NOMO-1 treated with dmso at 0.1 percent for 144 hours (cell line): ENCODE measurements at regions not wholly inside any gene's neighbourhood (a gene's known extent, or its start where the extent isn't known, plus 50 kb on each side); places are given as distances from the start of the nearest gene placed in this dataset.
"Not testable (repeated sequence)": the region's sequence is repeated elsewhere in the genome, so short reads cannot be mapped to it uniquely, and the experiment has no call there.

Experiments
- DNase-seq: peaks from one replicate; lab custom pipeline; 2025; ENCODE audit not compliant: unreplicated experiment; lab: John Stamatoyannopoulos, UW

DNA sequence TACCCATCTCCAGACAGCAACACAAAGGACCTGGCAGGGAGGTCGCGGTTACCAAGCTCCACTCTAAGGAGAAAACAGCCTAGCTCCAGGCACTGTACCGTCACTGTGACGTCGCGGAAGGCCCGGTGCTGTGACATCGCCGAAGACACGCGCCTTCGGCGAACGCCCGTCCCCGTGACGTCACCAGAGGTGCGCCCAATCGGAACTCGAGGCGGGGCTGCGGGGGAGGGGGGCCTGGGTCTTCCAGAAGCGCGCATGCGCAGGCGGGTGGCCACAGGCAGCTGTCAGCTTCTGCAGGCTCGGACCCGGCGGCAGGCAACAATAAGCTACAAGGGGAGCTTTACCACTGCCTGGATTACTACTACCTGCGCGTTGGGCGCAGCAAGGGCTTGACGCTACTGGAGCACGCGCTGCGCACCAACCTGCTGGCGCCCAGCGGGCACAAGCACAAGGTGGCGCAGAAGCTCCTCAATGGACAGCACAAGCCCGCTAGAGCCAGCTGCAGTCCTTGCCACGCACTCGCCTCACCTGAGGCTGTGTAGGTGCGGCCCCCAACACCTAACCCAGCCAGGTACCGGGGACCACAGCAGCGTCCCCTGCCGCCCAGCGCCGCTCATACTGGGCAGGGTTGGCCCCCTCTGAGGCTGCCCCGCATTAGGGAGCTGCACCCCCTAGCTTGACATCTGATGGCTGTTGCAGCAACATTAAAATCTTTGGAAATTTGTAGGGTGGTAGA is 208.4 kb downstream of the TPST1 start:
- DNase-seq, result no peak

- no peak for DNase-seq
These were observed 210.6 kb downstream of the TPST1 start for GRCh38 chr7:66415659-66416265.

DNA sequence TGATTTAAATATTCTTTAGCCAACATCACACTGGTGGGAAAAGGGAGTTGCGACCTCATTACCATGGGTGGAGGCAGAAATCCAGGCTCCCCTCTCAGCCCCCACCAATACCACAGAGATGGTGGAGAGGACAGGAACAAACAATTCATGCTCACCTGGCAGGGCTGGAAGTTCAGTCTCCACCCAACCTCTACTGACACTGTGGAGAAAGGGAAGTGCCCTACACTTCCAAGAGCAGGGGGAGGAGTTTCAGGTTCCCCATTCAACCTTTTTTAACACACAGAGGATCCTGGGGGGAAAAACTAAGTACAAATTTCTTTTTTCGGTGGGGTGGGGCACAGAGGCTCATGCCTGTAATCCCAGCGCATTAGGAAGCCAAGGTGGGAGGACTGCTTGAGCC is 210.1 kb upstream of the KCTD7 start:
- DNase-seq, result no peak

GRCh38 chr7:66419210-66419609 is 209.5 kb upstream of the KCTD7 start:
- no peak for DNase-seq

DNA sequence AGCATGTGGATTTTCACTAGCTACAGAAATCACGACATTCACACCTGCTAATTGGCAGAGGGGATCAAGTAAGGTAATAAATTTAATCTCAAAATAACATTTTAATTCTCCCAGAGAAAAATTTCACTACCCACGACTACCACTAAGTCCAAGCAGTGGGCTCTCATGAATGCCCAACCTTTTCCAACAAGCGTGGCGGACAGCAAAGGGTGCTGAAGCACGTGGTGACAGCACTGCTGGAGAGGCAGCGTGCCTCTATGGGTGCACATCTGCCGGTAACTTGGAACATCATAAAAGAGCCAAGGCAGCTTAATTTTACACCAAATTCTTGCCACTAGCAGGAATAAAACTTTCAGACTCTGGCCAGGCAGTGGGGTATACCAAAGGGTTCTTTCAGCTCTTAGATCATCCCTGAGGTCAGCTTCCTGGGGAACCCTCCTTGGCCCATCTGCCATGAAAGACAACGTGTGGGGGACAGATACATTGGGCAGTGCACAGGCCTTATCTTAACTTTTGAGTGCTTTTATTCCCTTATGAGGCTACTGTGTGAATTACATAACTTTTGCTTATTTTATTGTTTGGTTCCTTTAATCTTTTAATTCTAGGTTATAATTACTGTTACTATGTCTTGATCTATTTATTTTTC is 206.7 kb upstream of the KCTD7 start:
- DNase-seq, result no peak

DNA sequence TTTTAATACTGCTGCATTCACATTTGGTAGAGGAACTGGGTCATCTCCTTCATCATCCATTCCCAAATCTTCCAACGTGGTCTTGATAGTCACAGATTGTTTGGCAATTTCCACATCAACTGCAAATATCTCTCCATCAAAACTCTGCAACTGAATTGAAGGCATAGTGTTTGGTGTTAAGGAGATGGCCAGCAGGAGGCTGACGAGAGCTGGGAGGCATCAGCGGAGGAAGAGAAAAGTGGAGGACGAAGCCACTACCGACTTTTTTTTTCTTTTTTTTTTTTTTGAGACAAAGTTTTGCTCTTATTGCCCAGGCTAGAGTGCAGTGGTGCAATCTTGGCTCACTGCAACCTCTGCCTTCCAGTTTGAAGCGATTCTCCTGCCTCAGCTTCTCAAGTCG is 205.0 kb upstream of the KCTD7 start:
- no peak for DNase-seq

DNA sequence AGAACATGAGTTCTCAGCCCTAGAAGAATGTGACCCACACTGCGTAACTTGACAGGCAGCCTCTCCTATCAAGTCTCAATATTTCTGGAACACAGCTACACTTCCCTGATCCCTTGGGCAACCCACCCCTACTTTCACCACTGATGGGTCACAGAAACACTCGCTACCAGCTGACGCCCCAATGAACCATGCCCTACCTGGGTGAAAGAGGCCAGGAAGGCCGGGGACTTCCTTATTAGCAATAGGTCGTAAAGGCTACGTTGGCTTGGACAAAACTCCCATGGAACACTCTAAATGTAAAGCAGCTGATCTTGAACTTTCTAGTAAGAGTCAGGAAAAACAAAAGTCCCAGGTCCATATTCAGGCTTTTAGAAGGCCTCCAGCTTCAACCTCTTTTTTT is 202.3 kb upstream of the KCTD7 start:
- no peak for DNase-seq

DNA sequence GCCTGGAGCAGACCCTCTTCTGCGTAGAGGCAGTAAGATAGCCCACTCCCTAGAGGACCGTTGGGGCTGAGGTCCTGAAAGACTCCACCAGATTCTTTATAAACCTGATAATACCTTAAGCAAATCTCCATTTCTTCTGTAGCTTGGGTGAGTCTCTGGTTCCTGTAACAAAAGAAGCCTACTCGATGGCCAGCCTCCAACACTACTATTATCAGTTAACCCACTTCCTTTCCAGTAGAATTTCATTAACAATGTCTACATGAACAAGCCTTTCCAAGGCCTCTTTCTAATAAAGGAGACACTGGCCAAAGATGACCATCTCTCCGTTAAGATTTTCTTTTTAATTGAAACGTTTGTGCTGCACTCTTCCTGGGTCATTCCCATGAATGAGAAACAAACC is 201.7 kb upstream of the KCTD7 start:
- DNase-seq, result no peak

- no peak for DNase-seq
These were observed 200.7 kb upstream of the KCTD7 start for GRCh38 chr7:66427956-66428355.

GRCh38 chr7:66429498-66430163 is 199.1 kb upstream of the KCTD7 start:
- no peak for DNase-seq

GRCh38 chr7:66430164-66430545 is 198.5 kb upstream of the KCTD7 start:
- DNase-seq, result no peak

GRCh38 chr7:66438703-66439405 is 189.8 kb upstream of the KCTD7 start:
- not testable (repeated sequence) for DNase-seq

- DNase-seq, result no peak
These were observed 186.3 kb upstream of the KCTD7 start for GRCh38 chr7:66442385-66442784.

GRCh38 chr7:66443946-66444345 is 184.7 kb upstream of the KCTD7 start:
- DNase-seq, result no peak

DNA sequence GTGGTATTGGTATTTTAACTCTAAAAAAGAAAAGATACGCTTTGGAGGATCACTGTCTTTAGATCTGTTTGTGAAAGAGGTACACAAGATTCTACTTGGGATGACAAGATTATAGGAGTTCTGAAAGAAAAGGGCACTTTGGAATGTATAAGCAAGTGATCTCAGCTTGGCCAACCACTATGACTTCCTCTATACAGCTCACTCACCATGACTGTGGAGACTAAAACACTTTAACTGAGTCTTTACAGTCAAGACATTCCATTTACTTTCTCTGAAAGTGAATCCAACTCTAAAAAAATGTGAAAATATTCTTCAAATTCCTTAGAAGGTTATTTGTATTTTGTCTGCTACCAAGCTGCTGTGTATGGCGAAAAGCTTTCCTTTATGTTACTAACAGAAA is 181.7 kb upstream of the KCTD7 start:
- not testable (repeated sequence) for DNase-seq

- DNase-seq, result not testable (repeated sequence)
These were observed 177.9 kb upstream of the KCTD7 start for GRCh38 chr7:66450814-66451213.

- not testable (repeated sequence) for DNase-seq
These were observed 177.0 kb upstream of the KCTD7 start for GRCh38 chr7:66451713-66452112.

DNA sequence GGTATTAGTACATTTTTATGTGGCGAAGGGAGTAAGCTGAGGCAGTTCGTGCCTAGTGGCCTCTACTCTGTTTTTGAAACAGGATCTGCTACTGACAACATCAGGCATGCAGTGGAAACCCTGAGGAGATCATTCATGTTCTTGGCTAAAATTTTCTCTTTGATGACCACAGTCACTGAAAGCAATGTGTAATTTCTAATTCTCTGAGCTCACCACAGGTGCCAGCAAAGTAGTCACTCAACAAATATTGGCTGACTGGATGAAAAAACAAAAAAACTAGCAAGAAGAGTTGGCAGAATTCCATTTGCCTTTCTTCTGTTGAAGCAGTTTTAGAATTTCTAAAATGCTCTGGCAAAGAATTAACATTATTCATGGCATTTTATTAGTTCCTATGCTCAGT is 176.5 kb upstream of the KCTD7 start:
- DNase-seq, result no peak

- DNase-seq, result no peak
These were observed 175.3 kb upstream of the KCTD7 start for GRCh38 chr7:66453340-66453739.

- DNase-seq, result no peak
These were observed 174.0 kb upstream of the KCTD7 start for GRCh38 chr7:66454600-66455225.

DNA sequence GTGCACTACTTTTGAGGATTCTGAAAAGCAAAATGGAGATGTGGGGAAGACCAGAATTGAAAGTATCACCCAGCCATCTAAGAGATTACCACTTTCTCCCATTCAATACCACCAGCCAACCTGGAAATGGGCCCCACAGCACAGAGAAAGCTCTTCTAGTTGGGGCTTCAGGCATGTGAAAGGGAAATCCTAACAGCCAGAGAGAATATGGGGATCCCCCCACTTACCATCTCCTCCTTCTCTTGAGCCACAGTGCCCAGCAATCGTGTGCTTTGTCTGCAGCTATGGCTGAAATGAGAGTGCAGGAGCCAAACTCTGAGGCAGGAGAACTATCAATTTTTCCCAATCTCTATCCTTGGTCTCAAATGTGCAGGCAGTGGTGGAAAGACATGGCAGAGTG is 173.2 kb upstream of the KCTD7 start:
- DNase-seq, result not testable (repeated sequence)
